ENCODE measurements at regions not wholly inside any gene's neighbourhood (a gene's known extent, or its start where the extent isn't known, plus 50 kb on each side); places are given as distances from the start of the nearest gene placed in this dataset.

DNA sequence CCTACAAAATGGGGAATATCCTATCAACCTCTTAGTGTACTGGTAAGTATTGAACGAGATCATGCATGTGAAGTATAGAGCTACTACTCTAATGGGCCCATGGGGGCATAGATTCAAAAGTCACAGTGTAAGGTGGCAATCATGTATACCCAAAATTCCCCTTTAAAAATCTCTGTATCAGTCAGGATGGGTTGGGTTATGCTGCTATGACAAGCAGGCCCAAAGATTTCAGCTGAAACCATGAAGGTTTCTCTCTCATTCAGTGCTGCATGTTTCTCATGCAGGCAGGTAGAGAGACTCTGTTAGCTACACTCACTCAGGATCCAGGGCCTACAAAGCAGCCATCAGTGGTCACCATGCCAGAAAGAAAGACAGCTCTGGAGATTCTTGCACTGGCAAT is 166.6 kb downstream of the MAFB start:
- intact Hi-C loops (cut with micrococcal nuclease; ENCODE audit: unreplicated experiment): no loop called here
- DNase-seq: no peak
- POLR2A ChIA-PET (ENCODE audit: unreplicated experiment): no interaction called here
- Histone ChIP-seq H3K36me3 (ENCODE audit: low read depth) (no peaks in the 10 kb centered on the region), H4K20me1 (ENCODE audit: insufficient read depth) (no peaks in the 10 kb centered on the region), H3K4me3 (no peak overlapping the region), H3F3A (ENCODE audit: insufficient read depth, low read depth) (no peaks in the 10 kb centered on the region), H3K27ac (no peak overlapping the region), H3K4me2 (no peak overlapping the region), H3K9me2 (ENCODE audit: insufficient read depth) (no peaks in the 10 kb centered on the region), H3K4me1 (replicated peaks; ENCODE audit: insufficient read depth) (no peaks in the 10 kb centered on the region), H3K79me2 (ENCODE audit: low read depth) (no peaks in the 10 kb centered on the region), H2AFZ (no peak overlapping the region), H3K9me3 (ENCODE audit: insufficient read depth, low read depth) (no peaks in the 10 kb centered on the region), H3K27me3 (ENCODE audit: insufficient read depth, low read depth) (no peaks in the 10 kb centered on the region)
- CTCF ChIA-PET: no interaction called here
- TF ChIP-seq, protein P1, sequence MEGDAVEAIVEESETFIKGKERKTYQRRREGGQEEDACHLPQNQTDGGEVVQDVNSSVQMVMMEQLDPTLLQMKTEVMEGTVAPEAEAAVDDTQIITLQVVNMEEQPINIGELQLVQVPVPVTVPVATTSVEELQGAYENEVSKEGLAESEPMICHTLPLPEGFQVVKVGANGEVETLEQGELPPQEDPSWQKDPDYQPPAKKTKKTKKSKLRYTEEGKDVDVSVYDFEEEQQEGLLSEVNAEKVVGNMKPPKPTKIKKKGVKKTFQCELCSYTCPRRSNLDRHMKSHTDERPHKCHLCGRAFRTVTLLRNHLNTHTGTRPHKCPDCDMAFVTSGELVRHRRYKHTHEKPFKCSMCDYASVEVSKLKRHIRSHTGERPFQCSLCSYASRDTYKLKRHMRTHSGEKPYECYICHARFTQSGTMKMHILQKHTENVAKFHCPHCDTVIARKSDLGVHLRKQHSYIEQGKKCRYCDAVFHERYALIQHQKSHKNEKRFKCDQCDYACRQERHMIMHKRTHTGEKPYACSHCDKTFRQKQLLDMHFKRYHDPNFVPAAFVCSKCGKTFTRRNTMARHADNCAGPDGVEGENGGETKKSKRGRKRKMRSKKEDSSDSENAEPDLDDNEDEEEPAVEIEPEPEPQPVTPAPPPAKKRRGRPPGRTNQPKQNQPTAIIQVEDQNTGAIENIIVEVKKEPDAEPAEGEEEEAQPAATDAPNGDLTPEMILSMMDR (conservative IDR thresholded peaks at IDR 0.05): no peak
- TF ChIP-seq EZH2 (IDR thresholded peaks at IDR 0.05; ENCODE audit: low read depth): no peak
- BruUV-seq (replicated peaks): no TSS peak

DNA sequence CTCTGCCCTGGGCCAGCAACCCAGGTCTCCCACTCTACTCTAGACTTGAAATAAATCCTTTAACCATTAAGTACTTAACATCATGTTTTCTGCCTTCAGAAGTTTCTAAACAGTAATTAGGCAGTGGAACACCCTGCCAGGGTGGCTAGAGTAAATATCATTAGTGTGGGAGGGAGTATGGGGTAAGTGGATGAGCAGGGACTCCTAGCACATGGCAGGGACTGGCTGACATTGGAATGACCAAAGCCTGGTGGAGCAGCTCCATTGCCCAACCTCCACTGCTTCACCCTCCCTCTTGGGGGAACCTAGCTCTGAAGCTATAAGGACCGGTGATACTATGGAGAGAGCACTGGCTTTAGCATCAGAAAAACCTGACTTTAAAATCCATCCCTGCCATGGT is 167.1 kb downstream of the MAFB start:
- Histone ChIP-seq H3K79me2 (ENCODE audit: low read depth) (no peaks in the 10 kb centered on the region), H3K9me2 (ENCODE audit: insufficient read depth) (no peaks in the 10 kb centered on the region), H3K27ac (no peak overlapping the region), H3K4me2 (no peak overlapping the region), H3K27me3 (ENCODE audit: insufficient read depth, low read depth) (no peaks in the 10 kb centered on the region), H3K4me3 (no peak overlapping the region), H3F3A (ENCODE audit: insufficient read depth, low read depth) (no peaks in the 10 kb centered on the region), H3K4me1 (replicated peaks; ENCODE audit: insufficient read depth) (no peaks in the 10 kb centered on the region), H3K9me3 (ENCODE audit: insufficient read depth, low read depth) (no peaks in the 10 kb centered on the region), H4K20me1 (ENCODE audit: insufficient read depth) (no peaks in the 10 kb centered on the region), H3K36me3 (ENCODE audit: low read depth) (no peaks in the 10 kb centered on the region), H2AFZ (no peak overlapping the region)
- intact Hi-C loops (cut with micrococcal nuclease; ENCODE audit: unreplicated experiment): no loop called here
- BruUV-seq (replicated peaks): no TSS peak
- ChIA-PET CTCF (no interaction called here), POLR2A (ENCODE audit: unreplicated experiment) (no interaction called here)
- DNase-seq: no peak
- TF ChIP-seq EZH2 (IDR thresholded peaks at IDR 0.05; ENCODE audit: low read depth): no peak
- TF ChIP-seq, protein P1 (conservative IDR thresholded peaks at IDR 0.05): no peak

DNA sequence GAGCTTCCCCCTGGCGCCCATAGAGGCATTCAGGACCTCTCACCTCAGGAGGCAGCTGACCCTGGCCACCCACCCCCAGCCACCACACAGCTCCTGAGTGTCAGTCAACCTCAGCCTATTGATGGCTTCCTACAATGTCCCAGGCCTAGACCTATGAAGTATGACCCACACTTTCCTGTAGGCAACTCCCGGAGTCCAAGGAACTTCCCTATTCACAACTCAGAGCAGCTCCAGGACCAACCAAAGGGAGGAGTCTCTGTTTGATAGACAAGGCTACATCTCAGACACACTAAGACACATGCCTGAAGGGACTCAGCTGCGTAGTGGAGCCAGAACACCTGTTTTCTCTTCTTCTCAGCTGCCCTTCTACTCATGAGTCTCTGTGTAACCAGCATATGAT is 169.1 kb downstream of the MAFB start:
- H3K4me3 ChIP-seq: no peak overlapping the region
- H3F3A ChIP-seq (ENCODE audit: insufficient read depth, low read depth): no peaks in the 10 kb centered on the region
- no peaks in the 10 kb centered on the region for H3K4me1 ChIP-seq (replicated peaks; ENCODE audit: insufficient read depth)
- H3K36me3 ChIP-seq (ENCODE audit: low read depth): no peaks in the 10 kb centered on the region
- H2AFZ ChIP-seq: no peak overlapping the region
- intact Hi-C loops (cut with micrococcal nuclease; ENCODE audit: unreplicated experiment): no loop called here
- no peaks in the 10 kb centered on the region for H3K9me3 ChIP-seq (ENCODE audit: insufficient read depth, low read depth)
- no peak for TF ChIP-seq EZH2 (IDR thresholded peaks at IDR 0.05; ENCODE audit: low read depth)
- TF ChIP-seq, protein P1 (conservative IDR thresholded peaks at IDR 0.05): no peak
- no peaks in the 10 kb centered on the region for H4K20me1 ChIP-seq (ENCODE audit: insufficient read depth)
- H3K9me2 ChIP-seq (ENCODE audit: insufficient read depth): no peaks in the 10 kb centered on the region
- ChIA-PET POLR2A (ENCODE audit: unreplicated experiment) (no interaction called here), CTCF (no interaction called here)
- no peaks in the 10 kb centered on the region for H3K27me3 ChIP-seq (ENCODE audit: insufficient read depth, low read depth)
- H3K79me2 ChIP-seq (ENCODE audit: low read depth): no peaks in the 10 kb centered on the region
- DNase-seq: no peak
- H3K4me2 ChIP-seq: no peak overlapping the region
- BruUV-seq (replicated peaks): no TSS peak
- no peak overlapping the region for H3K27ac ChIP-seq
